ENCODE measurements at regions not wholly inside any gene's neighbourhood (a gene's known extent, or its start where the extent isn't known, plus 50 kb on each side); places are given as distances from the start of the nearest gene placed in this dataset.

GRCh38 chr22:49607821-49608220, 219.9 kb downstream of the BRD1 start:
- TF ChIP-seq CTCF (IDR thresholded peaks at IDR 0.05; ENCODE audit: borderline replicate concordance, insufficient read depth, low read depth, low read length): no peak
- no peak overlapping the region for H3K4me3 ChIP-seq (ENCODE audit: low read depth, low read length)

GRCh38 chr22:49606562-49607290, 220.9 kb downstream of the BRD1 start:
- no peak for TF ChIP-seq CTCF (IDR thresholded peaks at IDR 0.05; ENCODE audit: borderline replicate concordance, insufficient read depth, low read depth, low read length)
- H3K4me3 ChIP-seq (ENCODE audit: low read depth, low read length): no peak overlapping the region

GRCh38 chr22:49604732-49605302, 222.9 kb downstream of the BRD1 start:
- no peak for TF ChIP-seq CTCF (IDR thresholded peaks at IDR 0.05; ENCODE audit: borderline replicate concordance, insufficient read depth, low read depth, low read length)
- no peak overlapping the region for H3K4me3 ChIP-seq (ENCODE audit: low read depth, low read length)

- no peak for TF ChIP-seq CTCF (IDR thresholded peaks at IDR 0.05; ENCODE audit: borderline replicate concordance, insufficient read depth, low read depth, low read length)
- H3K4me3 ChIP-seq (ENCODE audit: low read depth, low read length): no peak overlapping the region
Measured at GRCh38 chr22:49603016-49603415, 224.7 kb downstream of the BRD1 start.

GRCh38 chr22:49602481-49602880, 225.2 kb downstream of the BRD1 start:
- no peak for TF ChIP-seq CTCF (IDR thresholded peaks at IDR 0.05; ENCODE audit: borderline replicate concordance, insufficient read depth, low read depth, low read length)
- H3K4me3 ChIP-seq (ENCODE audit: low read depth, low read length): no peak overlapping the region

- TF ChIP-seq CTCF (IDR thresholded peaks at IDR 0.05; ENCODE audit: borderline replicate concordance, insufficient read depth, low read depth, low read length): no peak
- H3K4me3 ChIP-seq (ENCODE audit: low read depth, low read length): no peak overlapping the region
Measured at GRCh38 chr22:49601614-49602321, 225.9 kb downstream of the BRD1 start.
